ENCODE measurements at regions not wholly inside any gene's neighbourhood (a gene's known extent, or its start where the extent isn't known, plus 50 kb on each side); places are given as distances from the start of the nearest gene placed in this dataset.

DNA sequence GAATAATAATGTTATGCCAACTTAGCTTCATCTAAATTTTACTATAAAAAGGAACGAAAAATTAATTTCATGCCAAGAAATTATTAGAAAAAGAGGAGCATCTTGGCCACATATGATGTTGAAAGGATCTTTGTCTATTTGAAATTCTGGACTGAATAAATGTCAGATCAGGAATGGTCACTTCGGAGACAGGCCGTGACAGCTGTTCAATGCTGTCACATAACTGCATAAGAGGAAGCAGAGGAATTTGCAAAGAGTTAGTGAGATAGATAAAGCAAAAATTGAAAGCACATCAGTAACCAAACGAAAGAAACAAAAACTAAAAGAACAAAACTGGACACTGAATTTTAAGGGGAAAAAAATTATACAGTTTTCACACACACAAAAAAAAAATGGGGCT lies 100.9 kb downstream of the GASK1B start:
- no peak overlapping the region for H3K4me3 Mint-ChIP-seq
- Histone ChIP-seq H3K27me3 (ENCODE audit: insufficient read depth, low read length) (no peaks in the 10 kb centered on the region), H3K27ac (ENCODE audit: low read depth, low read length) (no peak overlapping the region), H3K4me1 (ENCODE audit: insufficient read depth, low read length) (no peaks in the 10 kb centered on the region), H3K4me3 (ENCODE audit: low read length in 2 of 2) (no peak overlapping the region), H3K36me3 (ENCODE audit: insufficient read depth, low read length) (no peaks in the 10 kb centered on the region), H3K9me3 (ENCODE audit: control insufficient read depth in 1 of 2, low read length in 2 of 2) (no peaks in the 10 kb centered on the region)
- no peaks in the 10 kb centered on the region for H3K36me3 Mint-ChIP-seq
- no peak for DNase-seq
- H3K9me3 Mint-ChIP-seq: peaks cover 0 to 3% (median 0%) of the 10 kb centered on the region in 8 donors
- CTCF ChIA-PET (ENCODE audit: partially characterized antibody): no interaction called here
- POLR2A ChIA-PET (ENCODE audit: partially characterized antibody): no interaction called here
- no peaks in the 10 kb centered on the region for H3K27me3 Mint-ChIP-seq
- H3K4me1 Mint-ChIP-seq: no peaks in the 10 kb centered on the region
- no peak overlapping the region for H3K27ac Mint-ChIP-seq
- intact Hi-C loops (cut with micrococcal nuclease): no loop called here

- Histone ChIP-seq H3K36me3 (ENCODE audit: insufficient read depth, low read length) (no peaks in the 10 kb centered on the region), H3K9me3 (ENCODE audit: control insufficient read depth in 1 of 2, low read length in 2 of 2) (no peaks in the 10 kb centered on the region), H3K27ac (ENCODE audit: low read depth, low read length) (no peak overlapping the region), H3K27me3 (ENCODE audit: insufficient read depth, low read length) (no peaks in the 10 kb centered on the region), H3K4me3 (ENCODE audit: low read length in 2 of 2) (no peak overlapping the region), H3K4me1 (ENCODE audit: insufficient read depth, low read length) (no peaks in the 10 kb centered on the region)
- peaks cover 0 to 3% (median 0%) of the 10 kb centered on the region in 8 donors for H3K9me3 Mint-ChIP-seq
- no peak for DNase-seq
- no peaks in the 10 kb centered on the region for H3K4me1 Mint-ChIP-seq
- no peaks in the 10 kb centered on the region for H3K36me3 Mint-ChIP-seq
- intact Hi-C loops (cut with micrococcal nuclease): no loop called here
- CTCF ChIA-PET (ENCODE audit: partially characterized antibody): no interaction called here
- no peak overlapping the region for H3K27ac Mint-ChIP-seq
- H3K27me3 Mint-ChIP-seq: no peaks in the 10 kb centered on the region
- no peak overlapping the region for H3K4me3 Mint-ChIP-seq
- POLR2A ChIA-PET (ENCODE audit: partially characterized antibody): no interaction called here
These were observed 104.8 kb downstream of the GASK1B start for GRCh38 chr4:158068068-158068467.

DNA sequence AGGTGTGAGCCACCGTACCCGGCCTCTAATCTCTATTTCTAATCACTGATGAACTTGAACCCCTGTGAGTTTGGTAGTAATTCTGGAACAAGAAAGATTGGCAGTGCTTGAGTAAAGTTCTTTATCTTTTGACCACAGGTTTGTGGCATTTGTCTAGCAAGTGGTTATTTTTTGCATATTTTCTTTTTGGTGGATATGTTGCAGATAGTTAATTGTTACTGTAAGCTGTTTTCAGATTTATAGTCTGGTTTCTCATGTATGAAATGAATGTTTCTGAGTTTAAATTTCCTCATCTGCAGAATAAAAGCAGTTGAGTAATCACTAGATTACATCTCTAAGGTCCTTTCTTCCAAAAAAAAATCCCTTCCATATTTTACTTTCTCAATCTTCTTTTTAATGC lies 105.2 kb downstream of the GASK1B start:
- H3K4me3 ChIP-seq (ENCODE audit: low read length in 2 of 2): no peak overlapping the region
- H3K27me3 ChIP-seq (ENCODE audit: insufficient read depth, low read length): no peaks in the 10 kb centered on the region
- H3K36me3 ChIP-seq (ENCODE audit: insufficient read depth, low read length): no peaks in the 10 kb centered on the region
- ChIA-PET POLR2A (ENCODE audit: partially characterized antibody) (no interaction called here), CTCF (ENCODE audit: partially characterized antibody) (no interaction called here)
- no peaks in the 10 kb centered on the region for H3K36me3 Mint-ChIP-seq
- H3K9me3 ChIP-seq (ENCODE audit: control insufficient read depth in 1 of 2, low read length in 2 of 2): no peaks in the 10 kb centered on the region
- H3K4me3 Mint-ChIP-seq: no peak overlapping the region
- no peak for DNase-seq
- H3K9me3 Mint-ChIP-seq: peaks cover 0 to 3% (median 0%) of the 10 kb centered on the region in 8 donors
- intact Hi-C loops (cut with micrococcal nuclease): no loop called here
- no peak overlapping the region for H3K27ac Mint-ChIP-seq
- H3K4me1 Mint-ChIP-seq: no peaks in the 10 kb centered on the region
- H3K27ac ChIP-seq (ENCODE audit: low read depth, low read length): no peak overlapping the region
- H3K27me3 Mint-ChIP-seq: no peaks in the 10 kb centered on the region
- no peaks in the 10 kb centered on the region for H3K4me1 ChIP-seq (ENCODE audit: insufficient read depth, low read length)

DNA sequence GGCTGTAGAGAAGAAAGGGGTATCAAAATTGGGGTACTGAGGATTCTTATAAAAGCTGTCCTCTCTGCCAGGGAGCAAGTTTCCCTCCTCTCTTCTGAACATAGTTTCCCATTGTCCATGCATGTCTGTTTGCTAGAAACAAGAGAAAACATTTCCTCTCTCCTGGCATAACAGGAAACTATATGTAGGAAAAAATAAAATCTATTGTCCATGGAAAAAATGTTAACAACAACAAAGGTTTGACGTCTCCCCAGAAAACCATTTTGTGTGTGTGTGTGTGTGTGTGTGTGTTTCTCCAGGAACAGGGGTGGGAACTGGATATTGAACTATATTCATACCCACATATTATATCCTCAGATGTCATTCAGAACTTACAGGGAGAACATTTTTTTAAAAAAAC lies 107.2 kb downstream of the GASK1B start:
- H3K4me3 ChIP-seq (ENCODE audit: low read length in 2 of 2): no peak overlapping the region
- no peak for DNase-seq
- H3K36me3 ChIP-seq (ENCODE audit: insufficient read depth, low read length): no peaks in the 10 kb centered on the region
- Mint-ChIP-seq H3K36me3 (no peaks in the 10 kb centered on the region), H3K27me3 (no peaks in the 10 kb centered on the region), H3K4me3 (no peak overlapping the region), H3K27ac (no peak overlapping the region), H3K9me3 (peaks cover 0 to 4% (median 0%) of the 10 kb centered on the region in 8 donors), H3K4me1 (no peaks in the 10 kb centered on the region)
- H3K4me1 ChIP-seq (ENCODE audit: insufficient read depth, low read length): no peaks in the 10 kb centered on the region
- ChIA-PET CTCF (ENCODE audit: partially characterized antibody) (no interaction called here), POLR2A (ENCODE audit: partially characterized antibody) (no interaction called here)
- H3K9me3 ChIP-seq (ENCODE audit: control insufficient read depth in 1 of 2, low read length in 2 of 2): no peaks in the 10 kb centered on the region
- H3K27ac ChIP-seq (ENCODE audit: low read depth, low read length): no peak overlapping the region
- intact Hi-C loops (cut with micrococcal nuclease): no loop called here
- H3K27me3 ChIP-seq (ENCODE audit: insufficient read depth, low read length): no peaks in the 10 kb centered on the region

DNA sequence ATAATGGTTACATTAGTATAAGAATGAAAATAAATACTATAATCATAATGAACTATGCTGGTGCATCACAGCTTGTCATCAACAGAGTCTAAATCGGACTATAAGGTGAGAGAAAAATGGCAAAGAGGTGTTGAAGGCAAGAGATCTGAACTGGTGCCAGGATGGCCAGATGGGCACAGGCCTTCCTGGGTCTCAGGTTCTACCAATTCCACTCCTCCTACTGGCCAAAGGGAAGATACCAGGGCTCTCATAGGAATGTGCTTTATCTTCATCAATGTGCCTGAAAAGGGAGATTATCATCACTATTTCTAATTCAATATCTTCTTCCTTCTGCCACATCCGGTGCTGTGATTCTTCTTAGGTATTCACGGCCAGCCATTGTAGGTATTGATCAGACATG lies 107.6 kb downstream of the GASK1B start:
- no peaks in the 10 kb centered on the region for H3K27me3 ChIP-seq (ENCODE audit: insufficient read depth, low read length)
- DNase-seq: no peak
- no peak overlapping the region for H3K4me3 ChIP-seq (ENCODE audit: low read length in 2 of 2)
- no peaks in the 10 kb centered on the region for H3K36me3 ChIP-seq (ENCODE audit: insufficient read depth, low read length)
- H3K4me3 Mint-ChIP-seq: no peak overlapping the region
- no peaks in the 10 kb centered on the region for H3K9me3 ChIP-seq (ENCODE audit: control insufficient read depth in 1 of 2, low read length in 2 of 2)
- H3K27ac ChIP-seq (ENCODE audit: low read depth, low read length): no peak overlapping the region
- peaks cover 0 to 4% (median 0%) of the 10 kb centered on the region in 8 donors for H3K9me3 Mint-ChIP-seq
- intact Hi-C loops (cut with micrococcal nuclease): no loop called here
- H3K36me3 Mint-ChIP-seq: no peaks in the 10 kb centered on the region
- H3K27ac Mint-ChIP-seq: no peak overlapping the region
- H3K4me1 ChIP-seq (ENCODE audit: insufficient read depth, low read length): no peaks in the 10 kb centered on the region
- no peaks in the 10 kb centered on the region for H3K27me3 Mint-ChIP-seq
- CTCF ChIA-PET (ENCODE audit: partially characterized antibody): no interaction called here
- POLR2A ChIA-PET (ENCODE audit: partially characterized antibody): no interaction called here
- no peaks in the 10 kb centered on the region for H3K4me1 Mint-ChIP-seq

GRCh38 chr4:158056689-158057245 lies 116.1 kb downstream of the GASK1B start:
- DNase-seq: no peak
- no peak overlapping the region for H3K27ac Mint-ChIP-seq
- no peaks in the 10 kb centered on the region for H3K27me3 ChIP-seq (ENCODE audit: insufficient read depth, low read length)
- H3K4me1 ChIP-seq (ENCODE audit: insufficient read depth, low read length): no peaks in the 10 kb centered on the region
- no peak overlapping the region for H3K4me3 ChIP-seq (ENCODE audit: low read length in 2 of 2)
- ChIA-PET POLR2A (ENCODE audit: partially characterized antibody) (no interaction called here), CTCF (ENCODE audit: partially characterized antibody) (no interaction called here)
- H3K36me3 Mint-ChIP-seq: no peaks in the 10 kb centered on the region
- no peaks in the 10 kb centered on the region for H3K27me3 Mint-ChIP-seq
- H3K4me3 Mint-ChIP-seq: no peak overlapping the region
- no peaks in the 10 kb centered on the region for H3K9me3 ChIP-seq (ENCODE audit: control insufficient read depth in 1 of 2, low read length in 2 of 2)
- peaks cover 0 to 3% (median 0%) of the 10 kb centered on the region in 8 donors for H3K9me3 Mint-ChIP-seq
- H3K27ac ChIP-seq (ENCODE audit: low read depth, low read length): no peak overlapping the region
- intact Hi-C loops (cut with micrococcal nuclease): no loop called here
- no peaks in the 10 kb centered on the region for H3K4me1 Mint-ChIP-seq
- no peaks in the 10 kb centered on the region for H3K36me3 ChIP-seq (ENCODE audit: insufficient read depth, low read length)

DNA sequence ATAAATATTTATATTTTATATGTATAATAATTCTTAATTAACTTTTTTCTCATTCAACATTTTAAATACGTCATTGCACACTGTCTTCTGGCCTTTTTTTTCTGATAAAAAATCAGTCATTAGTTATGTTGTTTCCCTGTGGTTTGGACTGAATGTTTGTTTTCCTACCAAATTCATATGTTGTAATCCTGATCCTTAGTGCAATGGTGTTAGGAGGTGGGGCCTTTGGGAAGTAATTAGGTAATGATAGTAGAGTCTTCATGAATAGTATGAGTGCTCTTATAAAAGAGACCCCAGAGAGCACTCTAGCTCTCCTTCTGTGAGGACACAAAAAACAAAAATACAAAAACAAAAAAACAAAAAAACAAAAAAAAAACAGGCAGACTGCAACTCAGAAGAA lies 117.2 kb downstream of the GASK1B start:
- H3K9me3 ChIP-seq (ENCODE audit: control insufficient read depth in 1 of 2, low read length in 2 of 2): no peaks in the 10 kb centered on the region
- DNase-seq: no peak
- H3K27ac ChIP-seq (ENCODE audit: low read depth, low read length): no peak overlapping the region
- H3K36me3 Mint-ChIP-seq: no peaks in the 10 kb centered on the region
- ChIA-PET POLR2A (ENCODE audit: partially characterized antibody) (no interaction called here), CTCF (ENCODE audit: partially characterized antibody) (interaction anchor here (0.7 kb wide), 1 partner anchor 15 kb away, joined by 3 read pairs; no protein-coding TSS in a partner anchor)
- H3K4me3 Mint-ChIP-seq: no peak overlapping the region
- H3K4me1 ChIP-seq (ENCODE audit: insufficient read depth, low read length): no peaks in the 10 kb centered on the region
- H3K36me3 ChIP-seq (ENCODE audit: insufficient read depth, low read length): no peaks in the 10 kb centered on the region
- H3K27me3 ChIP-seq (ENCODE audit: insufficient read depth, low read length): no peaks in the 10 kb centered on the region
- no peaks in the 10 kb centered on the region for H3K27me3 Mint-ChIP-seq
- no peaks in the 10 kb centered on the region for H3K4me1 Mint-ChIP-seq
- no peak overlapping the region for H3K27ac Mint-ChIP-seq
- peaks cover 0 to 4% (median 0%) of the 10 kb centered on the region in 8 donors for H3K9me3 Mint-ChIP-seq
- no peak overlapping the region for H3K4me3 ChIP-seq (ENCODE audit: low read length in 2 of 2)
- intact Hi-C loops (cut with micrococcal nuclease): no loop called here

- CTCF ChIA-PET (ENCODE audit: partially characterized antibody): no interaction called here
- POLR2A ChIA-PET (ENCODE audit: partially characterized antibody): no interaction called here
- intact Hi-C loops (cut with micrococcal nuclease): no loop called here
- no peak overlapping the region for H3K4me3 Mint-ChIP-seq
- Histone ChIP-seq H3K9me3 (ENCODE audit: control insufficient read depth in 1 of 2, low read length in 2 of 2) (no peaks in the 10 kb centered on the region), H3K27me3 (ENCODE audit: insufficient read depth, low read length) (no peaks in the 10 kb centered on the region), H3K4me1 (ENCODE audit: insufficient read depth, low read length) (no peaks in the 10 kb centered on the region), H3K27ac (ENCODE audit: low read depth, low read length) (no peak overlapping the region), H3K36me3 (ENCODE audit: insufficient read depth, low read length) (no peaks in the 10 kb centered on the region), H3K4me3 (ENCODE audit: low read length in 2 of 2) (no peak overlapping the region)
- H3K4me1 Mint-ChIP-seq: no peaks in the 10 kb centered on the region
- DNase-seq: no peak
- H3K27ac Mint-ChIP-seq: no peak overlapping the region
- H3K27me3 Mint-ChIP-seq: no peaks in the 10 kb centered on the region
- H3K36me3 Mint-ChIP-seq: no peaks in the 10 kb centered on the region
- peaks cover 0 to 4% (median 0%) of the 10 kb centered on the region in 8 donors for H3K9me3 Mint-ChIP-seq
These were observed 119.0 kb downstream of the GASK1B start for GRCh38 chr4:158053801-158054200.
